ENCODE measurements at regions not wholly inside any gene's neighbourhood (a gene's known extent, or its start where the extent isn't known, plus 50 kb on each side); places are given as distances from the start of the nearest gene placed in this dataset.

DNA sequence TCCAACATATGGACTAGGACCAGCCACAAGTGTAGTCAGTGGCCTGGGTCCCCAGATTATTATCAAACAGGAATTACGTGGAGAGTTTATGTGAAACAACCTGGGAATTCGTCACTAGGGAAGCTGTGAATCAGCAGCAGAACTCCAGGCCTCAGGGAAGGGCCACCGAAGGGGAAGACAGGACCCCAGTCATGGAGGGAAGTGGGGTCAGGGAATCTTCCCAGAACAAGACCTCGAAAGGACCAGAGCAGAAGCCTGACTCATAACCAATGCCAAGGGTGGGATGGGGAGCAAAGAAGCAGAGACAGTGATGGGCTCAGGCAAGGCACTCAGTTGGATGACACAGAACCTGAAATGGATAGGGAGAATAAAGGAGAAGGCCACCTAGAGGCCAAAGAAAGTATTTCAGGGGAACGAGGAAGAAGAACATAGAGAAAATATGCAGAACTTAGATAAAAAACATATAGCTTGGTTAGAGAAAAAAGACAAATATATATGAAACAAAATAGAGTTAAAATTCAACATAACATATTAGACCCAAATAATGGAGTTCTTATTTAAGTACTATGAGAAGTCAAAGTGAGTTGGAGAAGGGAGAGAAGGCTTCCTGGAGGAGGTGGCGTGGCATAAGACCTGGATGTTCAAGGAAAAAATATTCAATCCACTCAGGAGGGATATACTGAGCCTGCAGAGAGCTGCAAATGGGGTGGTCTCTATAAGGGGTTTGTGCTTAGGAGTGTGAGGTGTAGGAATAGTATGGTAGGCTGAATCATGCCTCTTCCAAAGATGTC lies 66.7 kb upstream of the CAST start:
- no peaks in the 10 kb centered on the region for H3K79me2 ChIP-seq (ENCODE audit: insufficient read depth, low read length)
- Mint-ChIP-seq H3K27me3 (ENCODE audit: low read depth) (no peaks in the 10 kb centered on the region), H3K27ac (no peak overlapping the region; a peak in 1 of 7 replicates), H3K4me3 (no peak overlapping the region), H3K9me3 (peaks cover 0 to 8% of the 10 kb centered on the region in 2 experiments; a peak in 3 of 5 replicates), H3K4me1 (no peaks in the 10 kb centered on the region), H3K36me3 (ENCODE audit: insufficient read depth in 1 of 3, low read depth in 3 of 3) (peaks cover 0 to 8% (median 0%) of the 10 kb centered on the region in 3 experiments; a peak in 2 of 7 replicates)
- H4K8ac ChIP-seq (replicated peaks; ENCODE audit: insufficient read length, low read depth, low read length), result no peak overlapping the region
- no peak overlapping the region for H2BK5ac ChIP-seq (ENCODE audit: insufficient read length, low read length)
- no peaks in the 10 kb centered on the region for H3K9me3 ChIP-seq (ENCODE audit: control insufficient read depth, low read depth, low read length)
- H3K14ac ChIP-seq (ENCODE audit: insufficient read depth, low read length), result no peak overlapping the region
- no peaks in the 10 kb centered on the region for H4K20me1 ChIP-seq (ENCODE audit: control insufficient read depth, insufficient read depth, insufficient read length)
- H3K27me3 ChIP-seq (ENCODE audit: insufficient read depth, low read length), result no peaks in the 10 kb centered on the region
- H2AFZ ChIP-seq (ENCODE audit: low read length), result no peak overlapping the region
- H3K4me1 ChIP-seq (ENCODE audit: insufficient read depth, low read length), result no peaks in the 10 kb centered on the region
- no peak overlapping the region for H4K5ac ChIP-seq (ENCODE audit: insufficient read length, low read depth, low read length)
- no peak overlapping the region for H2BK20ac ChIP-seq (ENCODE audit: low read depth, low read length, poor library complexity, severe bottlenecking)
- H3K23me2 ChIP-seq (ENCODE audit: insufficient read length, low read depth, low read length, poor library complexity, severe bottlenecking), result no peaks in the 10 kb centered on the region
- H2AK5ac ChIP-seq (ENCODE audit: insufficient read length, low read length), result no peak overlapping the region
- DNase-seq, result peak; percentile 45
- H3K27ac ChIP-seq (ENCODE audit: insufficient read length, low read depth, low read length), result no peak overlapping the region
- TF ChIP-seq, protein P1, sequence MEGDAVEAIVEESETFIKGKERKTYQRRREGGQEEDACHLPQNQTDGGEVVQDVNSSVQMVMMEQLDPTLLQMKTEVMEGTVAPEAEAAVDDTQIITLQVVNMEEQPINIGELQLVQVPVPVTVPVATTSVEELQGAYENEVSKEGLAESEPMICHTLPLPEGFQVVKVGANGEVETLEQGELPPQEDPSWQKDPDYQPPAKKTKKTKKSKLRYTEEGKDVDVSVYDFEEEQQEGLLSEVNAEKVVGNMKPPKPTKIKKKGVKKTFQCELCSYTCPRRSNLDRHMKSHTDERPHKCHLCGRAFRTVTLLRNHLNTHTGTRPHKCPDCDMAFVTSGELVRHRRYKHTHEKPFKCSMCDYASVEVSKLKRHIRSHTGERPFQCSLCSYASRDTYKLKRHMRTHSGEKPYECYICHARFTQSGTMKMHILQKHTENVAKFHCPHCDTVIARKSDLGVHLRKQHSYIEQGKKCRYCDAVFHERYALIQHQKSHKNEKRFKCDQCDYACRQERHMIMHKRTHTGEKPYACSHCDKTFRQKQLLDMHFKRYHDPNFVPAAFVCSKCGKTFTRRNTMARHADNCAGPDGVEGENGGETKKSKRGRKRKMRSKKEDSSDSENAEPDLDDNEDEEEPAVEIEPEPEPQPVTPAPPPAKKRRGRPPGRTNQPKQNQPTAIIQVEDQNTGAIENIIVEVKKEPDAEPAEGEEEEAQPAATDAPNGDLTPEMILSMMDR (conservative IDR thresholded peaks at IDR 0.05), result peak; percentile 78
- H3K23ac ChIP-seq (ENCODE audit: insufficient read length, low read depth, low read length), result no peak overlapping the region
- no peak overlapping the region for H3K9ac ChIP-seq (ENCODE audit: extremely low read depth, insufficient read length, low read length)
- H3K18ac ChIP-seq (ENCODE audit: insufficient read length, low read depth, low read length), result no peak overlapping the region
- no peak overlapping the region for H2BK12ac ChIP-seq (ENCODE audit: insufficient read length, low read depth, low read length)
- H3K56ac ChIP-seq (ENCODE audit: insufficient read length, low read depth, low read length), result no peak overlapping the region
- no peak overlapping the region for H2BK15ac ChIP-seq (ENCODE audit: low read depth, low read length)
- H2BK120ac ChIP-seq (ENCODE audit: low read depth, low read length, poor library complexity, severe bottlenecking), result no peak overlapping the region
- no peak overlapping the region for H4K91ac ChIP-seq (ENCODE audit: insufficient read length, low read depth, low read length)
- no peaks in the 10 kb centered on the region for H3K79me1 ChIP-seq (ENCODE audit: insufficient read depth, low read depth, low read length, poor library complexity, severe bottlenecking)
- no peak overlapping the region for H3K4me2 ChIP-seq (ENCODE audit: insufficient read depth, insufficient read length, low read length)
- no peak overlapping the region for H3T11ph ChIP-seq (ENCODE audit: low read length)
- H3K4ac ChIP-seq (ENCODE audit: low read depth, low read length), result no peak overlapping the region
- no CpG with 5 or more reads among the region's 6 CpGs for WGBS (ENCODE audit: extremely low coverage, insufficient read length, low lambda C conversion rate)

All from H9 (cell line).